GM21717 (cell line): ENCODE measurements at regions not wholly inside any gene's neighbourhood (a gene's known extent, or its start where the extent isn't known, plus 50 kb on each side); places are given as distances from the start of the nearest gene placed in this dataset.
"Not testable (repeated sequence)": the region's sequence is repeated elsewhere in the genome, so short reads cannot be mapped to it uniquely, and the experiment has no call there.

Source experiments
- ATAC-seq: cut with Tn5 transposase; IDR thresholded peaks from one replicate; pipeline ENCODE4 v1.9.1; 2021; ENCODE audit warnings: mild to moderate bottlenecking, moderate library complexity; ENCODE audit not compliant: unreplicated experiment

GRCh38 chr18:30639361-30639760 is 403.2 kb downstream of the DSC3 start:
- no peak for ATAC-seq

GRCh38 chr18:30634249-30634648 is 408.3 kb downstream of the DSC3 start:
- no peak for ATAC-seq

- ATAC-seq: no peak
Measured at GRCh38 chr18:30632071-30632698, 410.4 kb downstream of the DSC3 start.

- no peak for ATAC-seq
Measured at GRCh38 chr18:30625961-30626360, 416.6 kb downstream of the DSC3 start.

GRCh38 chr18:30623401-30624065 is 419.0 kb downstream of the DSC3 start:
- ATAC-seq: no peak

- ATAC-seq: no peak
Measured at GRCh38 chr18:30622635-30623034, 419.9 kb downstream of the DSC3 start.

- no peak for ATAC-seq
Measured at GRCh38 chr18:30622104-30622503, 420.4 kb downstream of the DSC3 start.

- ATAC-seq: no peak
Measured at GRCh38 chr18:30618567-30618966, 424.0 kb downstream of the DSC3 start.

- no peak for ATAC-seq
Measured at GRCh38 chr18:30616414-30616813, 426.1 kb downstream of the DSC3 start.

GRCh38 chr18:30613467-30613801 is 429.1 kb downstream of the DSC3 start:
- no peak for ATAC-seq

- ATAC-seq: no peak
Measured at GRCh38 chr18:30601541-30601940, 441.0 kb downstream of the DSC3 start.

- ATAC-seq: no peak
Measured at GRCh38 chr18:30597202-30597601, 445.3 kb downstream of the DSC3 start.

- ATAC-seq: no peak
Measured at GRCh38 chr18:30596635-30597034, 445.9 kb downstream of the DSC3 start.

GRCh38 chr18:30595942-30596341 is 446.6 kb downstream of the DSC3 start:
- ATAC-seq: no peak

GRCh38 chr18:30594911-30595310 is 447.6 kb downstream of the DSC3 start:
- not testable (repeated sequence) for ATAC-seq

GRCh38 chr18:30591462-30591861 is 451.1 kb downstream of the DSC3 start:
- no peak for ATAC-seq

GRCh38 chr18:30588673-30589164 is 453.8 kb downstream of the DSC3 start:
- ATAC-seq: no peak

- ATAC-seq: no peak
Measured at GRCh38 chr18:30583768-30584167, 458.8 kb downstream of the DSC3 start.

- no peak for ATAC-seq
Measured at GRCh38 chr18:30582078-30582477, 460.5 kb downstream of the DSC3 start.

GRCh38 chr18:30578707-30579106 is 463.8 kb downstream of the DSC3 start:
- ATAC-seq: no peak

- ATAC-seq: no peak
Measured at GRCh38 chr18:30572214-30572613, 470.3 kb downstream of the DSC3 start.

GRCh38 chr18:30568333-30568732 is 474.2 kb downstream of the DSC3 start:
- ATAC-seq: no peak

GRCh38 chr18:30566877-30567276 is 475.7 kb downstream of the DSC3 start:
- ATAC-seq: no peak
